HL-60 (cell line): ENCODE measurements at regions not wholly inside any gene's neighbourhood (a gene's known extent, or its start where the extent isn't known, plus 50 kb on each side); places are given as distances from the start of the nearest gene placed in this dataset.

Source experiments
- DNase-seq, 2 experiments: peaks; one replicate each; pipeline ENCODE4 v3.0.0-alpha.2; 2010 to 2020; ENCODE audit warnings: low read depth in 1 of 2, low spot score in 1 of 2
- H3K27ac ChIP-seq: fragments of 250-450 bp; sonication (Bioruptor Pico); replicated peaks from 2 replicates; pipeline ENCODE4 v1.5.1; 2020; ENCODE audit warnings: mild to moderate bottlenecking, moderate library complexity
- H3K27me3 ChIP-seq: fragments of 250-450 bp; sonication (Bioruptor Pico); 2 replicates; pipeline ENCODE4 v1.5.1; 2021; ENCODE audit warnings: mild to moderate bottlenecking, moderate library complexity; ENCODE audit not compliant: insufficient read depth, poor library complexity, severe bottlenecking
- H3K4me3 ChIP-seq: replicated peaks from 2 replicates; pipeline ENCODE4 v1.5.1; 2011; ENCODE audit warnings: mild to moderate bottlenecking, control low read depth, low read length; ENCODE audit not compliant: insufficient read depth
- GABPA ChIP-seq: IDR thresholded peaks from 2 replicates; pipeline ENCODE4 v1.6.1; 2012; ENCODE audit warnings: low read depth
- POLR2AphosphoS5 ChIP-seq: IDR thresholded peaks from 2 replicates; pipeline ENCODE4 v1.6.1; 2012; ENCODE audit warnings: low read depth
- SPI1 ChIP-seq: IDR thresholded peaks from 2 replicates; pipeline ENCODE4 v1.6.1; 2012; ENCODE audit warnings: low read depth, mild to moderate bottlenecking, borderline replicate concordance
- TF ChIP-seq, protein P1 (sequence below): IDR thresholded peaks from 2 replicates; pipeline ENCODE4 v1.6.1; 2012; ENCODE audit warnings: low read depth; ENCODE audit not compliant: insufficient replicate concordance
- TF ChIP-seq, protein P2 (sequence below): IDR thresholded peaks from one replicate; pipeline ENCODE4 v1.5.1; 2011; ENCODE audit warnings: low read length, control low read depth, inconsistent platforms; ENCODE audit not compliant: insufficient read depth

DNA sequence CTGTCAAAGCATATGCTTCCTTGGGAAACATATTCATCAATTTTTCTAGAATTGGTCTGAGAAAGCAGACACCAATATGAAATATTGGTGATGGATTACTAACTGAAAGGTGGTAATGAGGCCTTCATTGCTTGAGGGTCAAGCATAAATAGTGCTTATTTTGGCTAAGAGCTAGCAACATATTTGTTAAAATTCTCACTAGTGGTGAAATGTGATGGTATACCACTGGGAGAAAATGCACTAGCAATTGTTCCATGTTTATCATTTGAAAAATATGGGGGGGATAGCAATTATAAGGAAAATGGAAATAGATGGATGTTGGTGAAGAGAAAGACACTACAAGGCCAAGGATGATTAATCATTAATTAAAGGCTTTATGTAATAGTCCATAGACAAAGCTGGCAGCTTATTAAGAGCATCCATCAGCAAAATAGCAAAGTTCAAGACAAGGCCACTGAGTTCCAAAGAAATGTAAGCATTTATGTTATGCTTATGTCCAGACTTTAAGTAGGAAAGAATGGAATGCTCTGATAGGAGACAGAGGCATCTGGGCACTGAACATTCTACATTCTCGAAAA lies 253.7 kb upstream of the PRDM9 start:
- Histone ChIP-seq H3K27me3 (no peaks in the 10 kb centered on the region), H3K4me3 (no peak overlapping the region), H3K27ac (no peak overlapping the region)
- no peak for DNase-seq
- TF ChIP-seq, protein P1, sequence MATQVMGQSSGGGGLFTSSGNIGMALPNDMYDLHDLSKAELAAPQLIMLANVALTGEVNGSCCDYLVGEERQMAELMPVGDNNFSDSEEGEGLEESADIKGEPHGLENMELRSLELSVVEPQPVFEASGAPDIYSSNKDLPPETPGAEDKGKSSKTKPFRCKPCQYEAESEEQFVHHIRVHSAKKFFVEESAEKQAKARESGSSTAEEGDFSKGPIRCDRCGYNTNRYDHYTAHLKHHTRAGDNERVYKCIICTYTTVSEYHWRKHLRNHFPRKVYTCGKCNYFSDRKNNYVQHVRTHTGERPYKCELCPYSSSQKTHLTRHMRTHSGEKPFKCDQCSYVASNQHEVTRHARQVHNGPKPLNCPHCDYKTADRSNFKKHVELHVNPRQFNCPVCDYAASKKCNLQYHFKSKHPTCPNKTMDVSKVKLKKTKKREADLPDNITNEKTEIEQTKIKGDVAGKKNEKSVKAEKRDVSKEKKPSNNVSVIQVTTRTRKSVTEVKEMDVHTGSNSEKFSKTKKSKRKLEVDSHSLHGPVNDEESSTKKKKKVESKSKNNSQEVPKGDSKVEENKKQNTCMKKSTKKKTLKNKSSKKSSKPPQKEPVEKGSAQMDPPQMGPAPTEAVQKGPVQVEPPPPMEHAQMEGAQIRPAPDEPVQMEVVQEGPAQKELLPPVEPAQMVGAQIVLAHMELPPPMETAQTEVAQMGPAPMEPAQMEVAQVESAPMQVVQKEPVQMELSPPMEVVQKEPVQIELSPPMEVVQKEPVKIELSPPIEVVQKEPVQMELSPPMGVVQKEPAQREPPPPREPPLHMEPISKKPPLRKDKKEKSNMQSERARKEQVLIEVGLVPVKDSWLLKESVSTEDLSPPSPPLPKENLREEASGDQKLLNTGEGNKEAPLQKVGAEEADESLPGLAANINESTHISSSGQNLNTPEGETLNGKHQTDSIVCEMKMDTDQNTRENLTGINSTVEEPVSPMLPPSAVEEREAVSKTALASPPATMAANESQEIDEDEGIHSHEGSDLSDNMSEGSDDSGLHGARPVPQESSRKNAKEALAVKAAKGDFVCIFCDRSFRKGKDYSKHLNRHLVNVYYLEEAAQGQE: no peak
- TF ChIP-seq GABPA (no peak), SPI1 (no peak), POLR2AphosphoS5 (no peak)
- TF ChIP-seq, protein P2, sequence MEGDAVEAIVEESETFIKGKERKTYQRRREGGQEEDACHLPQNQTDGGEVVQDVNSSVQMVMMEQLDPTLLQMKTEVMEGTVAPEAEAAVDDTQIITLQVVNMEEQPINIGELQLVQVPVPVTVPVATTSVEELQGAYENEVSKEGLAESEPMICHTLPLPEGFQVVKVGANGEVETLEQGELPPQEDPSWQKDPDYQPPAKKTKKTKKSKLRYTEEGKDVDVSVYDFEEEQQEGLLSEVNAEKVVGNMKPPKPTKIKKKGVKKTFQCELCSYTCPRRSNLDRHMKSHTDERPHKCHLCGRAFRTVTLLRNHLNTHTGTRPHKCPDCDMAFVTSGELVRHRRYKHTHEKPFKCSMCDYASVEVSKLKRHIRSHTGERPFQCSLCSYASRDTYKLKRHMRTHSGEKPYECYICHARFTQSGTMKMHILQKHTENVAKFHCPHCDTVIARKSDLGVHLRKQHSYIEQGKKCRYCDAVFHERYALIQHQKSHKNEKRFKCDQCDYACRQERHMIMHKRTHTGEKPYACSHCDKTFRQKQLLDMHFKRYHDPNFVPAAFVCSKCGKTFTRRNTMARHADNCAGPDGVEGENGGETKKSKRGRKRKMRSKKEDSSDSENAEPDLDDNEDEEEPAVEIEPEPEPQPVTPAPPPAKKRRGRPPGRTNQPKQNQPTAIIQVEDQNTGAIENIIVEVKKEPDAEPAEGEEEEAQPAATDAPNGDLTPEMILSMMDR: no peak

DNA sequence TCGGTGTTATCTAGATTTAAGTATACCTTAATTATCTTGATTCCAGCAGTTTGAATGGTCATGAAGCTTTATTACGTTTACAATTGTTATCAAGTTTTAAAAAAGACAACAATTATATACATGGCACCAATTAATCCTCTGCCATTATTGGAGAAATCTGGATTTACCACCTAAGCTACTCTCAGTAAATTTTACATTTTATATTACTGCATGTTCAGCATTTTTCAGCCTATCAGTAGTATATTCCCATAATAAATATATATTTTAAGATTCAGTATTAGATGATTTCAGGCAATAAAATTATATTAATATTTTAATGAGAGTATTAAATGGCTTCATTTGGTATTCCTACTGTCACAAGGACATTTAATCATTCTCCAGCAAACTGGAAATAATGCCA lies 264.5 kb upstream of the PRDM9 start:
- Histone ChIP-seq H3K4me3 (no peak overlapping the region), H3K27me3 (no peaks in the 10 kb centered on the region), H3K27ac (no peak overlapping the region)
- TF ChIP-seq GABPA: no peak
- TF ChIP-seq, protein P1: no peak
- TF ChIP-seq POLR2AphosphoS5: no peak
- no peak for DNase-seq

DNA sequence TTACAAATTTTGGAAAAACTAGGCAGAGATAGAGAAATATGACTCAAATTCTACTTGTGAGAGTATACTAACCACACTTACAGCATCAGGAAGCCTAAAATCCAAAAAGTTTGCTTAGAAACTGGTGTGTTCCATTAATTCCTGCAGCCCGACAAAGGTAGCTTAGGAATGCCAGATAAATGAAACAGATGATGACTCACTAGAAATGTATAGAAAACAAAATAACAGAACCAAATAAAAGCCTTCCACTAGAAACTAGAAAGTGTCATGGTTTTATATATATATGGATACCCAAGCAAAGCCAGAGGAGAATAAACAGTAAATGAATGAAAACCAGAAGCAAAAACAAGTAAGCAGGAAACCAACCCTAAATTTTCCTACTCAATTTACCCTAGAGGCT lies 272.2 kb upstream of the PRDM9 start:
- no peak overlapping the region for H3K4me3 ChIP-seq
- TF ChIP-seq POLR2AphosphoS5: no peak
- TF ChIP-seq, protein P1: no peak
- TF ChIP-seq SPI1: no peak
- no peak for TF ChIP-seq GABPA
- TF ChIP-seq, protein P2: no peak
- no peak for DNase-seq
- no peak overlapping the region for H3K27ac ChIP-seq
- no peaks in the 10 kb centered on the region for H3K27me3 ChIP-seq
